Fibroblast of lung (primary cell): ENCODE measurements at regions not wholly inside any gene's neighbourhood (a gene's known extent, or its start where the extent isn't known, plus 50 kb on each side); places are given as distances from the start of the nearest gene placed in this dataset.

Source experiments
- DNase-seq, 2 donors: peaks; one replicate each; pipeline versions ENCODE4 v3.0.0 to v3.0.0-alpha.2; 2010; ENCODE audit warnings: low read depth in 2 of 2
- H2AFZ ChIP-seq: 2 replicates; pipeline ENCODE4 v1.5.1; 2012; ENCODE audit warnings: low read length, control low read depth, inconsistent platforms
- H3K27ac ChIP-seq: 2 replicates; pipeline ENCODE4 v1.5.1; 2011; ENCODE audit warnings: low read length, control low read depth; ENCODE audit not compliant: insufficient read depth
- H3K27me3 ChIP-seq: 2 replicates; pipeline ENCODE4 v1.5.1; 2011; ENCODE audit warnings: mild to moderate bottlenecking, low read length; ENCODE audit not compliant: control insufficient read depth, insufficient read depth
- H3K36me3 ChIP-seq: 2 replicates; pipeline ENCODE4 v1.5.1; 2011; ENCODE audit warnings: low read length; ENCODE audit not compliant: control insufficient read depth, insufficient read depth
- H3K4me1 ChIP-seq: 2 replicates; pipeline ENCODE4 v1.5.1; 2011; ENCODE audit warnings: low read length; ENCODE audit not compliant: control insufficient read depth, insufficient read depth; ENCODE audit errors: extremely low read depth
- H3K4me2 ChIP-seq: 2 replicates; pipeline ENCODE4 v1.5.1; 2011; ENCODE audit warnings: low read length, control low read depth; ENCODE audit not compliant: insufficient read depth; ENCODE audit errors: extremely low read depth
- H3K4me3 ChIP-seq, 4 experiments: fragments of 200-600 bp in 1 of 4; sonication (generic) in 1 of 4; replicated peaks in 1 of 4; 2 replicates each; pipeline ENCODE4 v1.5.1; 2011 to 2016; ENCODE audit warnings: low read length in 4 of 4, low read depth in 3 of 4, mild to moderate bottlenecking in 3 of 4, control low read depth in 2 of 4, inconsistent platforms in 1 of 4, mixed read lengths in 1 of 4; ENCODE audit not compliant: insufficient read depth in 1 of 4; ENCODE audit errors: control extremely low read depth in 1 of 4
- H3K79me2 ChIP-seq: 2 replicates; pipeline ENCODE4 v1.5.1; 2012; ENCODE audit warnings: mild to moderate bottlenecking, low read length, inconsistent platforms; ENCODE audit not compliant: control insufficient read depth, insufficient read depth
- H3K9ac ChIP-seq: 2 replicates; pipeline ENCODE4 v1.5.1; 2011; ENCODE audit warnings: mild to moderate bottlenecking, low read length, control low read depth; ENCODE audit not compliant: insufficient read depth
- H3K9me3 ChIP-seq: 2 replicates; pipeline ENCODE4 v1.5.1; 2012; ENCODE audit warnings: low read depth, low read length; ENCODE audit not compliant: control insufficient read depth, insufficient read depth
- H4K20me1 ChIP-seq: 2 replicates; pipeline ENCODE4 v1.5.1; 2011; ENCODE audit warnings: low read length; ENCODE audit not compliant: control insufficient read depth, insufficient read depth; ENCODE audit errors: extremely low read depth
- EZH2 ChIP-seq: IDR thresholded peaks from 2 replicates; pipeline ENCODE4 v1.5.1; 2012; ENCODE audit warnings: low read length, control low read depth, mild to moderate bottlenecking; ENCODE audit errors: missing control alignments
- TF ChIP-seq, protein P1 (sequence below), 2 donors: IDR thresholded peaks in 1 of 2; conservative IDR thresholded peaks in 1 of 2; 1 replicate in 1 of 2; 2 replicates in 1 of 2; pipeline ENCODE4 v1.5.1; 2011 to 2012; ENCODE audit warnings: low read length in 2 of 2, control low read depth in 1 of 2, inconsistent platforms in 1 of 2, low read depth in 1 of 2, mild to moderate bottlenecking in 1 of 2

DNA sequence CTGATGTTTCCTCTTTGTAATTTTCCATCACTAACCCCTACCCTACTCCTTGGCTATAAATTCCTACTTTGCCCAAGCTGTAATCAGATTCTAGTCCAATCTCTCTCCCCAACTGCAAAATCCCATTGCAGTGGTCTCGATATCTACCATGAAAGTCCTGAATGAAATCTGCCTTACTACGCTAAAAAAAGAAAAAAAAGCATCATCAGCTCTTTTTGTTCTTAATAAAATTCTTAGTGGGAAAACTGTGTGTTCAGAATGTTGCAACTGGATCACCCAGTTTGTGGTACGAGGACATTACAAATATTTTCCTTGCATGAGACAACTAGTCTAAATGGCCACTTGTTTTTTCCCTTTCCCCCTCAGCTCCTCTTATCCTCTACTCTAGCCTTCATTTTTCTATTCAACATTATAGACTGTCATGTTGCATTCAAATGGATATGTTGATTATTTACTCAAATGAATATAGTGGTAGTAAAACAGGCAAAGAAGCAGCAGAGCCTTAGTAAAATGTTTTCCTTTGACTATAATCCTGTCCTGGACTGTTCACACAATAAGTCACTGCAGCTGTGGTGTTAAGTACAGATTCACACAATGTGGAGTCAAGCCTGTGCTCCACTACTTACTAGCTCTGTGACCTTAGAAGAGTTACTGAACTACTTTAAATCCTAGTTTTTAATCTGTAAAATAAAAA lies 527.1 kb upstream of the MARCKS start:
- no peak overlapping the region for H3K9ac ChIP-seq
- TF ChIP-seq EZH2 = no peak
- TF ChIP-seq, protein P1, sequence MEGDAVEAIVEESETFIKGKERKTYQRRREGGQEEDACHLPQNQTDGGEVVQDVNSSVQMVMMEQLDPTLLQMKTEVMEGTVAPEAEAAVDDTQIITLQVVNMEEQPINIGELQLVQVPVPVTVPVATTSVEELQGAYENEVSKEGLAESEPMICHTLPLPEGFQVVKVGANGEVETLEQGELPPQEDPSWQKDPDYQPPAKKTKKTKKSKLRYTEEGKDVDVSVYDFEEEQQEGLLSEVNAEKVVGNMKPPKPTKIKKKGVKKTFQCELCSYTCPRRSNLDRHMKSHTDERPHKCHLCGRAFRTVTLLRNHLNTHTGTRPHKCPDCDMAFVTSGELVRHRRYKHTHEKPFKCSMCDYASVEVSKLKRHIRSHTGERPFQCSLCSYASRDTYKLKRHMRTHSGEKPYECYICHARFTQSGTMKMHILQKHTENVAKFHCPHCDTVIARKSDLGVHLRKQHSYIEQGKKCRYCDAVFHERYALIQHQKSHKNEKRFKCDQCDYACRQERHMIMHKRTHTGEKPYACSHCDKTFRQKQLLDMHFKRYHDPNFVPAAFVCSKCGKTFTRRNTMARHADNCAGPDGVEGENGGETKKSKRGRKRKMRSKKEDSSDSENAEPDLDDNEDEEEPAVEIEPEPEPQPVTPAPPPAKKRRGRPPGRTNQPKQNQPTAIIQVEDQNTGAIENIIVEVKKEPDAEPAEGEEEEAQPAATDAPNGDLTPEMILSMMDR (conservative IDR thresholded peaks at IDR 0.05 in 1 of 2, IDR thresholded peaks at IDR 0.05 in 1 of 2; ENCODE audit: low read depth in 1 of 2, low read length in 2 of 2) = no peak
- H3K4me1 ChIP-seq = no peaks in the 10 kb centered on the region
- no peak overlapping the region for H3K4me3 ChIP-seq
- no peak overlapping the region for H3K4me2 ChIP-seq
- no peak for DNase-seq
- H4K20me1 ChIP-seq = no peaks in the 10 kb centered on the region
- H3K36me3 ChIP-seq = no peaks in the 10 kb centered on the region
- no peaks in the 10 kb centered on the region for H3K79me2 ChIP-seq
- H3K27ac ChIP-seq = no peak overlapping the region
- H3K9me3 ChIP-seq = no peaks in the 10 kb centered on the region
- H3K27me3 ChIP-seq = no peaks in the 10 kb centered on the region
- no peak overlapping the region for H2AFZ ChIP-seq

DNA sequence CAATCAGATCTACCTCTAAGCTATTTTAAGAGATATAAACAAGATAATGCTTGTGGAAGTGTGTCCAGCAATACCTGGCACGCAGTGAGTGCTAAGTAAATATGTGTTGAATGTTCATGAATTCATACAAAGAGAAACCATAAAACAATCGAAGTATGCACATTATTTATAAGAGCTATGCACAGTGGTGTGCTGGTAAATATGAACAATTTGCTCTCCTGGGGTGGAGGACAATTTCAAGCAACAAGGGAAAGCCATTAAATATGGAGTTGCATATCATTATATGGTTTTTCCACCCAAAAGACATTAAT lies 526.6 kb upstream of the MARCKS start:
- Histone ChIP-seq H2AFZ (no peak overlapping the region), H3K79me2 (no peaks in the 10 kb centered on the region), H3K4me1 (no peaks in the 10 kb centered on the region), H3K9me3 (no peaks in the 10 kb centered on the region), H3K9ac (no peak overlapping the region), H3K4me3 (no peak overlapping the region), H3K27ac (no peak overlapping the region), H4K20me1 (no peaks in the 10 kb centered on the region), H3K36me3 (no peaks in the 10 kb centered on the region), H3K27me3 (no peaks in the 10 kb centered on the region), H3K4me2 (no peak overlapping the region)
- DNase-seq = no peak
- TF ChIP-seq EZH2 = no peak
- TF ChIP-seq, protein P1 (conservative IDR thresholded peaks at IDR 0.05 in 1 of 2, IDR thresholded peaks at IDR 0.05 in 1 of 2; ENCODE audit: low read depth in 1 of 2, low read length in 2 of 2) = no peak

DNA sequence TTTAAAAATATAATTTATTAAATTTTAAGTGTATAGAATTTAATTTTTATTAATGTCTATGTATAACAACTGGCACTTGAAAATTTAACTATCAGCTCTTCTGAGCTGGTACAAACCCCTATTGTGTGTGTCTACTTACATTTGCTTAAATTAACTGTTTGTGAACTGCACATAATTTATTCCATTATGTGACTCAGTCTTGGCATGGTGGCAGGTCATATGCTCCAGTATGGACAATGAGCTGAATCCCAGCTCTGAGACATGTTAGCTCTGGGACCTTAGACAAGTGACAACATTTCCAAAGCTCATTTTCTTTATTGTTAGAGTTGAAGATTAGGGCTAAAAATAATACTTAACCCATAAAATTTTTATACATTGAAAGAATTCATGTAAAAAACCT lies 526.1 kb upstream of the MARCKS start:
- Histone ChIP-seq H3K36me3 (no peaks in the 10 kb centered on the region), H4K20me1 (no peaks in the 10 kb centered on the region), H3K79me2 (no peaks in the 10 kb centered on the region), H3K4me2 (no peak overlapping the region), H3K27me3 (no peaks in the 10 kb centered on the region), H2AFZ (no peak overlapping the region), H3K4me1 (no peaks in the 10 kb centered on the region), H3K27ac (no peak overlapping the region), H3K9ac (no peak overlapping the region), H3K9me3 (no peaks in the 10 kb centered on the region), H3K4me3 (no peak overlapping the region)
- TF ChIP-seq EZH2 = no peak
- TF ChIP-seq, protein P1 (conservative IDR thresholded peaks at IDR 0.05 in 1 of 2, IDR thresholded peaks at IDR 0.05 in 1 of 2; ENCODE audit: low read depth in 1 of 2, low read length in 2 of 2) = no peak
- DNase-seq = no peak
